NCI-H2227 (cell line): ENCODE measurements at regions not wholly inside any gene's neighbourhood (a gene's known extent, or its start where the extent isn't known, plus 50 kb on each side); places are given as distances from the start of the nearest gene placed in this dataset.

Experiments used
- DNase-seq: peaks from one replicate; lab custom pipeline; 2025; ENCODE audit not compliant: unreplicated experiment; lab: John Stamatoyannopoulos, UW

DNA sequence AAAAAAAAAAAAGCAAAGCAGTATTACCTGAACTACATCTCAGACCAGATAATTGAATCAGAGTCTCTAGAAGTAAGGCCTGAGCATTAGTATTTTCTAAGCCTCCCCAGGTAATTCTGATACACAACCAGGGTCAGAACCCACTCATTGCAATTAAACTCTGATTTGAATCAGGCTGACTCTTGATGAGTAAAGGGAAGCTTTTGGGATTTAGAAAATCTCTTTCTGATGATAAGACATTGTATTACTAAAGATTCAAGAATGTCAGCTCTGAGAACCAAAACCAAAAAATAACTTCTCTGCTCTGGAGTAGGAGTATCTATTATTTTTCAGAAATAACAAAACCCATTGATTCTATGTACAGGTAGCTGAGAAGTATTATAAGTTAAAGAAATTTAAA is 100.1 kb upstream of the COL21A1 start:
- DNase-seq = no peak

DNA sequence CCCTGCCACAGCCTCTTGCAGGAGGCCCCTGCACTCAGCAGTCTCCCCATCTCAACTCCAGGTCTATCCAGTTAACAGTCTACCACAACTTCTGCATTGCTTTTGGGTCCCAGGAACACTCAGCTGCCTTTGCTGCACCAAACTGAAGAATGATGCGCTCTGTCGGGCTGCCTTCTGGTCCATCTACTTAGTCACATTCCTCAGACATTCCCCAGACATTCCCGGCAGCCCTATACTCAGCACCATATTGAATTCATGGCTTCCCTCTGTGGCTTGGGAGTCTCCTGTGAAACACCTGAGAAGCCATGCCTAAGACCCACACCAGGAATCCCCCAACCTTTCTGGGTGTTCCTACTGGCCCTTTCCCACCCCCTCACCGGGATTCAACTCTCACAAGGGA is 99.6 kb upstream of the COL21A1 start:
- DNase-seq = no peak

DNA sequence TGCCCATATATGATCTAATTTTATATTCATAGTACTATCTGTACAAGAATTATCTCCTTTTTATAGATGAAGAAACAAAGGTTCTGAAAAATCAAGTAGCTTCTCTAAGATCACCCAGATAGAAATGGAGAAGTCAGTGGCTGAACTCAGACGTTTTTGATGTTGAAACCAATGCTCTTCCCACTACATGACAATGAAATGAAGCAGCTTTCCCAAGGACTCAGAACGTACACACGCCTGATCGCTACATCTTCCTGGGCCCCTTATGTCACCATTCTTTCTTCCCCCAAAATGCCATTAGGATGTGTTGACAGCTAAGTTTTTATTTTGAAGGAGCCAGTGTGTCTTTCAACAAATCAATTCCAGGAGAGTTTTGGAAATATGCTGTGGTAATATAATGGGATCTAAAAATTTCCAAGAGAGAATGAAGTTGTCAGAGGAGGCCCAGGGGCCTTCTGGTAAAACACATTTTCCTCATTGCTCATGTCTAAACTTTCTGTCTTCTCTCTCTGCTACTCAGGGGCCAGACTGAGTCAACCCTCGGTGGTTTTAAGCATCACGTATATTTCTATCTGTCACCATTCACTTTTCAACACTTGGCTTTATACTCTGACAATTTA is 98.1 kb upstream of the COL21A1 start:
- DNase-seq = no peak

DNA sequence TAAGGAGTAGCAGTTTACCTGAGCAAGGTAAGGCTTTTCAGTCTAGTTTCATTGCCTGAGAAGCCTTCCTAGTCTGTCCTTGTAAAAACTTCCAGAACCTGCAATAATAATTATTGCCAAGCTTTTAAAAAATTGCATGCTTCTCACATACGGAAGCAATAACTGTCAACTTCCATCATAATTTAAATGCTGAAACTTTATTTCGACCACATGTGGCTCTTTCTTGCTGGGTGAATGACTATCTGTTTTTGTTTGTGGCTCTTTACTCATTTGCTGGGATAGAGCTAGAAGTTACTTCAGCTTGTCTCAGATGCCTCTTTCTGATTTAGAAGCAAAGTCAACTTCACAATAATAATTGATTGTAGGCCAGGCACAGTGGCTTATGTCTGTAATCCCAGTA is 95.9 kb upstream of the COL21A1 start:
- no peak for DNase-seq

DNA sequence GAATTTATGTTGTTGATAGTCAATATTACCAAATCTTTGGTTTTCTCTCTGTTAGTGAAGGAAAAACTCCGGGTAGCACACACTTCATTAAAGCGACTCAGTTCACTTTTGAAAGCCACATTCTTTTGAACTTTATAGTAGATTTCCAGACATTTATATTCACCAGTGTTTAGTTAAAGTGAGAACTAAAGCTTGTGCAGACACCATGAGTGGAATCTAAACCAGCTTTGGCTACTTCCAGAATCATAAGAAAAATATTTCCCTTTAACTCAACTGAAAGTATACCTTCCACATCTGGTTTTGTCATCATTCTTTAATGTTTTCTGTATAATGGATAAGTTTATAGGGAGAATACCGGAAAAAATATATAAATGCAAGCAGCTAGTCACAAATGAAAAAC is 92.1 kb upstream of the COL21A1 start:
- no peak for DNase-seq

DNA sequence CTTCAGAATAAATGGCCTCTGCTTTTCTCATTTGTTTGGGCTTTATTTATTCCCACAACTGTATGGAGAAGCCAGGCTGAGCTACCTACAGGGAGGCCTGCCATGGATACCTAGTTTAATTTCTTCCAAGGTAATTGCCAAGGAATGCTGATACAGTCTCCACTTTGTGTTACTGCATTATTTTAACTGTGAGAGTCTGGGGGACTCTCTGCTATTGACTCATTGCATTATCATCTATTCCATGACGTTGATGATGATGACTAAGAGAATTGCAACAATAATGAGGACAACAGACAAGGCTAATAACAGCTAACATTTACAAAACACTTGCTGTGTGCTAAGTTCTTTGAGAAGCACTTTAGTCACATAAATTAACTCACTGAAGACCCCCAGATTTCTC is 88.3 kb upstream of the COL21A1 start:
- no peak for DNase-seq

DNA sequence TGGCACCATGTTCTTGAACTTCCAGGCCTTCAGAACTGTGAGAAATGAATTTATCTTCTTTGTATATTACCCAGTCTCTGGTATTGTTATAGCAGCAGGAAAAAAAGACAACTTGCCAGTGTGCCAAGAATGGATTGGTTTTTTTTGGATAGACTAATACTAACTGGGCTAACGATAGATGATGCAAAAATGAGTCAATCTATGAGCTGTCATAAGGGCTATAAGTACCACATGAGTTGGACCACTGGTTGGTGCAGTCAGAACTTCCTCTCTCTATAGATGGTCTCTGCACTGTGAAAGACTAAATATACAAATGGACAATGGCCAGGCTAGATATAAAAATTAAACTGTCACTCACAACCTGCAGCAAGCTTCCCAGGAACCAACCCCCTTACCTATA is 87.6 kb upstream of the COL21A1 start:
- no peak for DNase-seq

DNA sequence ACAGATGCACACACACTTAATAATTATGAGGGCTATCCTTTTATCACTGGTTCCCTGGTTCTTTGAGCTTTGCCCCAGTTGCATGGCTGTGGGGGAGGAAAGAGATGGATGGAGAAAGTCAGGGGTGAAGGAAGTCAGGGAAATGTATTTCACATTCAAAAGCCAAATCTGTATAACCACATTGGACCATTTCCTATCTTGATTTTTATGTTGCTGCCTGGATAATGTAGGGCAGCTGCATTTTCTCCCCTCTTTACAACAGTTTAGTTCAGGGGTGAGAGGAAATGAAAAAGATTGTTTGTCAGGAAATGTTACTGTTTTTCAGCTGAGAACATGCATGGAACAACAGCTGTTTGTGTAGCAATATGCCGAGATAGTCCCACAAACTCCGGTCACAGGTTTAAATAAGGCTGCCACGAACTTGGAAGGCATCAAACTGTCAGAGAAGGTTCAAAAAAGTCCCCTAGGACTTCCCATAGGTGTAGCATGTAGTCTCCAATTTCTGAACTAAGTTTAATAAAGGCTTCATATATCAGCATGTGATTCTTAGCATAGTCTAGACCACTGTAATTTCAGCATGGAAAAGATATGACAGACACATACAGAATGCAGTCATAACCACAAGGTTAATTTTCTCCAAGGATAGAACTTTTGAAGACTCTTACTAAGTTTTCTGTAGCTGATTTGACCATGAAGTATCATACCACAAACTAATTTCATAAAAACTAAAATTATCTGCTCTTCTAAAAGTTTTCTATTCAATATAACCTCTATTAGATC is 82.1 kb upstream of the COL21A1 start:
- no peak for DNase-seq

DNA sequence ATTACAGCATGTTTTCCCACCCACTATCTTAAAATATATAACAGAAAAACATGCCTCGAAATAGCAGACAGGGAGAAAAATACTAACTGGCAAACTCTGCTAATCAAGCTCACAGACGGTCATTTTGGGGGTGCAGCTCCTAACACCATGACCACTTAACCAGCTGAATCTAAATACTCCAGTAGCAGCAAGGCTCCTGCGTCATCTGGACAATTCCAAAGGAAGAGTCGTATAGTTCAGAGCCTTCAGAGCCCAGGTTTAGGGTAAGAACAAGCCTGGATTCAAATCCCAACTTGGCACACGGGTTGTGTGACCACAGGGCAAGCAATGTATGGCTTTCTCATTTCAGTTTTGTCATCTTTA is 81.3 kb upstream of the COL21A1 start:
- no peak for DNase-seq

DNA sequence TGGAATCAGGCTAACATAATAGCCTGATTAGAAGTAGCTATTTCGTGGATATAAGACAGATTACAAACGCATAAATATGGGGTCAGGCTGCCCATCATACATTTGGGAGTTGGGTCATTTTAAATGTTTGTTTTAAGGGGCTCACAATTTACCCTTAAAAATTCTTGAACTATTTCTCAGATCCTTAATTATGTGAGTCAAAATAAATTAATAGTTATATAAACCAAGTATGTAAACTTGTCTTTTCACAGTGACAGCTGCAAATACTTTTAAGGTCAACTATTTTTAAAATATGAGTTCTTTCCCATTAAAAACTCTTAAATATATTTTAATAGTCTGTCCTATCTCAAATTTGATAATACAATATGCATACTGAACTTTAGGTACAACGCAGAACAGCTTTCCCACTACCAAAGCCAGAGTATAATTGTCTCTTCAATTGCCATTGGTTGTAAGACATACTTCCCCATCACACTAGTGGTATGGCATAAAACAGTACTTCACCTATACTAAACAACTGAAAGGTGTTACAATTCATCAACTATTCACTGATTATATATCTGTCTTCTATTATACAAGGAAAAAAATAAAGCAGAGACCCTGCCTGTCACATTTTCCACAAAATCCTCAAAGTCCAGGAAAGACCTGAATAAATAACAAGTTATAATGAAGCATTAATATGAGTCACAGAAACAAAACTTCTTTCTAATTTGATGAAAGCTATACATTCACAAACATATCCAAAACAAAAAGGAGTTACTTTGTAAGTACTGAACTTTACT is 80.8 kb upstream of the COL21A1 start:
- DNase-seq = no peak

DNA sequence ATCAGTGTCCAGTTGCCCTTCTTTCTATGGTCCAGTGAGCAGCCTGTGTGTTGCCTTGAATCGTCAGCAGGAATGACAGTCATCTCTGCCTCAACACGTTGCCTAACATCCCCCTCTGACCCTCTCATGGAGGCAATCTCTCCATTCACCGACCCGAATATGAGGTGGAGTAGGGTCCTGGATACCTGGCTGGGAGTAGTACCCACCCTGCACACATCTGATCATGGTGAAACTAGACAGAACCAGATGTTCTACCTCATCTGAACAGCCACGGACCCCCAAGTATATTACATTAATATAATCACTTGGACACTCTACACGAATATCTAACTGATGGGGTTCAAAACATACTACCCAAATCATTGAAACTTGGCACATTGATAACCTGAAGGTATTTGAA is 77.0 kb upstream of the COL21A1 start:
- DNase-seq = no peak

DNA sequence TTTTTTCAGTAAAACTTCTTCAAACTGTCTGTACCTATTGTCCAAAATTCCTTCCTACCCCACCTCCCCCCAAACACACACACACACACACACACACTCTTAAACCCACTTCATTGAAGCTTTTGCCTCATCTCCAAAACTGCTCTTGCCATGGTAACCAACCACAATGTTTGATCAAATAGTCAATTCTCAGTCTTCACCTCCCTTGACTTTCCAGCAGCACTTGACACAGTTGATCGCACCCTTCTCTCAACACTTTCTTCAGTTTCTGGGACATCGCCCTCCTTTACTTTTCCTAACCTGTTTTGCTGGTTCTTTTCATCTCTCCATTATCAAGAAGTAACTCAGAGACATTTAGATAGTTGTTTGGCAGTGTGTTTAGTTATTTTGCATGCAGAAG is 71.5 kb upstream of the COL21A1 start:
- no peak for DNase-seq

DNA sequence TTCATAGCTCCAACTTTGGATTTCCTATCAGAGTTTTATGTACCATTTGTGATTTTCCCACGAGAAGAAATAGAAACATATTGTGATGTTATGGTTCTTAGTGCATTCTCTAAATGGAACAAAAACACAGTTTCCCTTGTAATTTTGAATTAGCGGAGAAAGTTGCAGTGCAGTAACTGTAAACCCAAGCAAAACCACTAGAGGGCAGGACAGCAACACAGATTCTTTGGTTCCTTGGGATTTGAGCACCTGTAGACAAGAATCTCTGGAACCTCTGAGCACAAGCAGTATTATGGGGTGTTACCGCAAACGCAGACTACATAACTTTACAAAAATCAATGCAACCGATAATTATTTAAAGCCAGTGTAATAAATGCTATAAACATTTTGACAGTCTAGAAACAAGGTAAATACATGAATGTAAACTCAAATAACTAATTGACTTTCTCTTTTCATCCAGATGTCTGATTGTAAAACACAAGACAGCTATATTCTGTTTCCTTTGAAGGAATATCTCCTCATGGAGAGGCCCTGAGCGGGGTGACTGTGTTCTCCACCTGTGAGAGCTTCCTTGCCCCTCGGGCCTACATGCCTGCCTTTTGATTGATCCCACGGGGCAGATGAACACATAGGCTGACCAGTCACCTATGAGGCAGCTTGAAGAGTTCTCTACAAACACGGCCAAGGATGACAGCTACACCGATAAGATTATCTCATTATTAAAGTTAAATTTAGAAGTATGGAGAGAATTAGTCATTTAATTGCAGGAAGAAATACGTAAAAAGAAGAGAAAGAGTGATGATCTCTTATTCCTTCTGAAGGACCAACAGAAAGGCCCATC is 67.5 kb upstream of the COL21A1 start:
- peak; percentile 32 for DNase-seq

DNA sequence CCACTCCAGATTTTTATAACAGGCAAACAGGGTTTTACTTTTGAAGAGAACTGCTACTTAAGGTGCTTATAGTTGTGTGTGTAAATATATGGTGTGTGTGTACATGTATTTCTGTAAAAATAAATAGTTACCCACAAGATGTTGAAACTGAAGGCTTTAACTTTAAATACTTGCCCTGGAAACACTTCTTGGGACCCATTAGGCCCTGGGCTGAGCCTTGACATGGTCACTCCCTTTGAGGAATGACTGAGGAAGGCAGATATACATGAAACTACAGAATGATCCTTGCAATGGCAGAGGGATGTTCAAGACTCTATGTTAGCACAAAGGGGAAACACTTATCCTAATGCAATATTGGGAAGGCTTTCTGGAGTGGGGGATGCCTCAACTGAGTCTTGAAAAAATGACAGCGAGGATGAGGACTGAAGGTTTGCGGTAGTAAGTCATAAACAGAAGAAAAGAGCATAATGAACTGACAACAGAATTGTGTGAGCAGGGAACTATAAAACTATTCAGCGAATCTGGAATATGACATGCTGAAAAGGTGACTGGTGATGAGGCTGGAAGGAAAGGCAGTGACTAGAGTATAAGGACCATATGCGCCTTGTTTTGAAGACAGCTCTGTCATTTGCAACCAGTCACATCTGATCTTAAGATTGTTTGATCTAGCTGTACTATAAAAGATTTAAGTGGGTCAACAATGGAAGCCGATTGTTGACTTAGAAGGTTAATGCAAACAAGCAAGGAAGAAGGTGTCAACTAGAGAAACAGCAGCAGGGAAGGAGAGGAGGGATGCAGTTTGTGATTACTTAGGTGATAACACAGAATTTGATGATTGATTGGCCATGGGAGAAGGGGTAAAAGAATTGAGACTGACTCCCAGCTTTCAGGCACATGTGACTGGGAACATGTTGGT is 64.4 kb upstream of the COL21A1 start:
- DNase-seq = no peak

DNA sequence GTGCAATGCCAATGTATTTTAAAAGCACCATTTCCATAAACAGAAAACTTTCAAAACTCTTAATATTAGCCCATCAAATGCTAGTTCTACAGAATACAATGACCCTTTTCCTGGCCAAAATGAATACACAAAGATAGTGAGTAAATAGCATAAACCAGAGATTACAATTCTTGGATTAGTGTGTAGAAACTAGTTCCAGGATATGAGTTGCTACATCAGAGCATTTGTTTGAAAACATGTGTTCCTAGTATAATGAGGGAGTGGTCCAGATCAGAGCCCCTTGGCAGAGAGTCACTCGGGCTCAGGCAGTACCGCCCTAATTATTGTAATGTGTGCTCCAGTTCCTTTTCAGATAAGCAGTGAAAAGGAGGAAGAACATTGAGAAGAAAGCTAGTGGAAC is 63.7 kb upstream of the COL21A1 start:
- DNase-seq = no peak

DNA sequence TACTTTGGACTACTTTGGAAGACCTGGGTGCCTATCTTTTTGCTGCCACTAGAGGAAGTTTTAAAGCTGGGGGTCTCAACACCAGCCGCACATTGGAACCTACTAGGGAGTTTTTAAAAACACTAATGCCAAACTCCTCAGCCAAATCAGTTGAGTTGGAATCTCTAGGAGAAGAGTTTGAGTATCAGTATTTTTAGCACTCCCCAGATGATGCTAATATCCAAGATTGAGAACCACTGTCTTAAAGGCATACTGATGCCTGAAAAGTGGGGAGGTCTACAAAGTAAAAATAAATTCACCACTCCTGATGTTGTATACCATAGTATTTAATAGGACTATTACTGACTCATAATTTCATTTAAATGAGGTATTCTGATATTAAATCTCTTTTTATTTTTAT is 62.9 kb upstream of the COL21A1 start:
- DNase-seq = no peak

DNA sequence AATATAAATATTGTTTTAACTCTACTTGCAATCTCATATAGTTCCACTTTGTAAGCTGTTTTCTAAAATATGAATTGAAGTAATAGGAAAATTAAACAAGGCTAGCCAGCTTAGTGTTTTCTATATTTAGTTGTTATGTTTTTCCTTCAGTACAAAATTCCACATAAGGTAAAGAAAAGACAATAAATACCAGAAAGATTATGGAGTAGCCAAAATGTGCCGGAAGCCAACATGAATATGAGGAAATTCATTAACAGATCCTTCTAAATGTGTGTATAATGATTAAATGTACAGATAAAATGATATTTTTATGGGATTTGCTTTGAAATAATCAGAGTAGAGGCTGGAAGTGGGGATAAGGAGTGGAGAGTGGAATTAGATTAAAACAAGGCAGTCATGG is 52.5 kb upstream of the COL21A1 start:
- no peak for DNase-seq

DNA sequence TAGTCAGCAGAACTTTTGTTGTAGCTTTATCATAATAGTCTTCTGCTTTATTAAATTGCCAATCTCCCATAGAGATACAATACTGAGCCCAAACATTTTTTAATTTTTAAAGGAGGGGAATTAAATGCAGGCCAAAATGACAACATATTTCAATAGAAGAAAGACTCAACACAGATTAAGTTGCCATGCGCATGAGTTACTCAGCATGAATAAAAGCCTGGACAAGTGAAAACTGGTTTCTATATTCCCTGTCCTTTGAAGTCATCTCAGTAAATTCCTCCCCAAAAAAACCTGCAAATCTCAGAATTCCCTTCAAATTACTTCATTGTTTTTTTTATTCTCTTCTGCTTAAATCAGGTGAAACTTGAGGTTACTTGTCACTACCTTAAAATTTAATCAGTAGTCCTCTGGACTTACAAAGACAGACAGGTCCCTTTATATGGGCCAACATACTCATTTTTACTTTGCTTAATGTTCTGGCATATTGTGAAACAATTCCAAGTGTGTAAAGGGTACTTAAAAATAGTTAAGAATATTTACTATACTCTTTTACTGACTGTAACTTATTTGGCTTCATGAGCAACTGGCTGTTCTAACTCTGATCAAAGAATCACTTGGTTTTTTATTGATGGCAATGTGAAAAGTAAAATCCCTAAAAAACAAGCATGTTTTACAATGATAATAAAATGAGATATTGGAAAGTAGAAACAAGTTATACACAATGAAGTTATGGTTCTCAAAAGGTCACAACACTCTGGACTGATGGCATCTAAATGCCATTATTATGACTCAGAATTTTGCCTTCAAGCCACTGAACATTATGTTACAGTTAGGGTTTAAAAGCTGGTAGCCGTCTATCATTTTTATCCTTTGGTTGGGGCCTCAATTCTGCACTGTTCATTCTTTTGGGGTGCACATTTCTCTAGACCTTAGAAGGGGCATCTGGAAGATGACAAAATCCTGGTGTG is 49.9 kb upstream of the COL21A1 start:
- no peak for DNase-seq
